NB4 (cell line): ENCODE measurements at regions not wholly inside any gene's neighbourhood (a gene's known extent, or its start where the extent isn't known, plus 50 kb on each side); places are given as distances from the start of the nearest gene placed in this dataset.
"Not testable (repeated sequence)": the region's sequence is repeated elsewhere in the genome, so short reads cannot be mapped to it uniquely, and the experiment has no call there.

Experiments used
- DNase-seq: peaks from one replicate; pipeline ENCODE4 v3.0.0; 2010; ENCODE audit warnings: low read depth
- H3K4me3 ChIP-seq: one replicate; pipeline ENCODE4 v1.5.1; 2011; ENCODE audit warnings: mild to moderate bottlenecking, low read depth, low read length, moderate library complexity
- CTCF ChIP-seq: IDR thresholded peaks from one replicate; pipeline ENCODE4 v1.5.1; 2012; ENCODE audit warnings: low read depth, low read length
- MAX ChIP-seq: IDR thresholded peaks from 2 replicates; pipeline ENCODE4 v1.6.1; 2011; ENCODE audit warnings: low read depth, low read length
- MYC ChIP-seq: IDR thresholded peaks from 2 replicates; pipeline ENCODE4 v1.6.1; 2011; ENCODE audit warnings: low read depth, low read length
- POLR2A ChIP-seq: IDR thresholded peaks from 2 replicates; pipeline ENCODE4 v1.6.1; 2011; ENCODE audit warnings: mild to moderate bottlenecking; ENCODE audit not compliant: insufficient read length; ENCODE audit errors: extremely low read depth

GRCh38 chr10:38209332-38209731, 115.2 kb downstream of the ZNF37A start:
- H3K4me3 ChIP-seq: no peak overlapping the region
- TF ChIP-seq MYC: no peak
- no peak for TF ChIP-seq POLR2A
- TF ChIP-seq MAX: no peak
- TF ChIP-seq CTCF: no peak
- peak; percentile 1 for DNase-seq

- not testable (repeated sequence) for H3K4me3 ChIP-seq, DNase-seq
These were observed 115.6 kb downstream of the ZNF37A start for GRCh38 chr10:38209748-38210147.

- TF ChIP-seq MYC (no peak), CTCF (no peak), POLR2A (no peak), MAX (no peak)
- H3K4me3 ChIP-seq: no peak overlapping the region
- no peak for DNase-seq
These were observed 118.3 kb downstream of the ZNF37A start for GRCh38 chr10:38212460-38212859.

GRCh38 chr10:38226385-38226784, 132.2 kb downstream of the ZNF37A start:
- H3K4me3 ChIP-seq: no peak overlapping the region
- no peak for DNase-seq
- TF ChIP-seq MYC: no peak
- no peak for TF ChIP-seq MAX
- no peak for TF ChIP-seq POLR2A
- TF ChIP-seq CTCF: no peak

GRCh38 chr10:38228394-38228793, 134.3 kb downstream of the ZNF37A start:
- no peak overlapping the region for H3K4me3 ChIP-seq
- TF ChIP-seq MYC (no peak), POLR2A (no peak), CTCF (no peak)
- no peak for DNase-seq

GRCh38 chr10:38238479-38238878, 144.3 kb downstream of the ZNF37A start:
- H3K4me3 ChIP-seq: not testable (repeated sequence)

GRCh38 chr10:38242061-38242649, 148.0 kb downstream of the ZNF37A start:
- DNase-seq, H3K4me3 ChIP-seq: not testable (repeated sequence)

More at GRCh38 chr10:38238479-38238878, 144.3 kb downstream of the ZNF37A start:
- DNase-seq: not testable (repeated sequence)

- DNase-seq: not testable (repeated sequence)
These were observed 154.0 kb downstream of the ZNF37A start for GRCh38 chr10:38248113-38248512.

More at GRCh38 chr10:38248113-38248512, 154.0 kb downstream of the ZNF37A start:
- H3K4me3 ChIP-seq: not testable (repeated sequence)
